ENCODE measurements at regions not wholly inside any gene's neighbourhood (a gene's known extent, or its start where the extent isn't known, plus 50 kb on each side); places are given as distances from the start of the nearest gene placed in this dataset.

DNA sequence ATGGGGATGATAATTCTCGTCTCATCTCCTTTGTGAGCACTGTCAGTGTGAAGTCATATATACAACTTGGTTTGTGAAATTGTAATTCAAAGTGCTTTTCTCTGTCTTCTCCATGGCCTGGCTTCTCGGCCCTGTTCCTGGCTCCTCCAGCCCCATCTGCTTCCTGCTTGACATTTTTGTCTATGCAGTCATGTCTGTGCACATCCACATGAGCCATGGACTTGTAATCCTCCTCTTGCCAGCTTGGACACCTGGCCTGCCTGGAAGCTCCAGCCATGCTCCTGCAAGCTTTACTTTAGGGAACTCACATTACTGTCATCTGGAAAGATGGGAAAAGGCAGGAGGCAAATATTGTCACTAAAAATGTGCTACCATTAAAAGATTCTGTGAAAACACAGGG, 576.0 kb upstream of the DPP6 start:
- H3K4me3 ChIP-seq (ENCODE audit: low read depth, low read length), result no peak overlapping the region
- no peaks in the 10 kb centered on the region for H3K9me3 ChIP-seq (ENCODE audit: control insufficient read depth, insufficient read depth, low read depth, low read length)
- TF ChIP-seq TRIM28 (IDR thresholded peaks at IDR 0.05; ENCODE audit: borderline replicate concordance, low read length), result no peak
- TF ChIP-seq KLF9 (tag by site-specific recombination; IDR thresholded peaks at IDR 0.05; ENCODE audit: low read depth), result no peak
- TF ChIP-seq ZNF629 (tag by site-specific recombination; IDR thresholded peaks at IDR 0.05), result no peak
- no peak for TF ChIP-seq ZNF623 (tag by site-specific recombination; IDR thresholded peaks at IDR 0.05)
- TF ChIP-seq, protein P1, sequence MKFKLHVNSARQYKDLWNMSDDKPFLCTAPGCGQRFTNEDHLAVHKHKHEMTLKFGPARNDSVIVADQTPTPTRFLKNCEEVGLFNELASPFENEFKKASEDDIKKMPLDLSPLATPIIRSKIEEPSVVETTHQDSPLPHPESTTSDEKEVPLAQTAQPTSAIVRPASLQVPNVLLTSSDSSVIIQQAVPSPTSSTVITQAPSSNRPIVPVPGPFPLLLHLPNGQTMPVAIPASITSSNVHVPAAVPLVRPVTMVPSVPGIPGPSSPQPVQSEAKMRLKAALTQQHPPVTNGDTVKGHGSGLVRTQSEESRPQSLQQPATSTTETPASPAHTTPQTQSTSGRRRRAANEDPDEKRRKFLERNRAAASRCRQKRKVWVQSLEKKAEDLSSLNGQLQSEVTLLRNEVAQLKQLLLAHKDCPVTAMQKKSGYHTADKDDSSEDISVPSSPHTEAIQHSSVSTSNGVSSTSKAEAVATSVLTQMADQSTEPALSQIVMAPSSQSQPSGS (tag by site-specific recombination; IDR thresholded peaks at IDR 0.05; ENCODE audit: low read depth), result no peak
- no peak for TF ChIP-seq ZNF37A (tag by site-specific recombination; IDR thresholded peaks at IDR 0.05)
- no peak for TF ChIP-seq KLF17 (tag by site-specific recombination; IDR thresholded peaks at IDR 0.05)
- no peak for TF ChIP-seq PRDM10 (tag by site-specific recombination; IDR thresholded peaks at IDR 0.05)
- no peak for TF ChIP-seq KLF8 (tag by site-specific recombination; IDR thresholded peaks at IDR 0.05)
- TF ChIP-seq ZNF391 (tag by site-specific recombination; IDR thresholded peaks at IDR 0.05; ENCODE audit: borderline replicate concordance, low read depth), result no peak
- no peak for TF ChIP-seq SCRT1 (tag by site-specific recombination; IDR thresholded peaks at IDR 0.05; ENCODE audit: borderline replicate concordance)
- no peak for TF ChIP-seq ZNF768 (tag by site-specific recombination; IDR thresholded peaks at IDR 0.05)
- no peak for TF ChIP-seq ZNF18 (tag by site-specific recombination; IDR thresholded peaks at IDR 0.05)
- no peak overlapping the region for H3K27ac ChIP-seq (ENCODE audit: extremely low read depth, low read depth, low read length)
- ChIA-PET POLR2A (no interaction called here), CTCF (no interaction called here)
- no peaks in the 10 kb centered on the region for H3K4me1 ChIP-seq (ENCODE audit: control insufficient read depth, insufficient read depth, low read length)
- no peaks in the 10 kb centered on the region for H3K36me3 ChIP-seq (ENCODE audit: control insufficient read depth in 2 of 2, insufficient read depth in 1 of 2, low read length in 2 of 2)

DNA sequence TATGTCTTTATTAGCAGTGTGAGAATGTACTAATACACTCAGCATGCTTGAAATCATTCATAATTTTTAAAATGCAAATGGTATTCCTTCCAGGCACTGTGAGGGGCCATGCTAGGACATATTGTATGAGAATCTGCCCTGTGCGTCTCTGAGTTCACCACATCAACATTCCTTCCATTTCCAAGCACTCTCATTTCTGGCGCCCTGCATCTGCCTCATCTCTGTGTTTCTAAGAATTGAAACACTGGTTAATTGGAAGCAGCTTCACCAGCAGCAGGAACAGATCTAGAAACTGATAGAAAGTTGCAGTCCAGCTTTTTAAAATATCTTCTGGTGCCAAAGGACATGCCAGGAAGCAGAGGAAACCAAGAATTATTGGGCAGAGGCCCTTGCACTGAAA, 555.9 kb upstream of the DPP6 start:
- Histone ChIP-seq H3K4me1 (ENCODE audit: control insufficient read depth, insufficient read depth, low read length) (no peaks in the 10 kb centered on the region), H3K36me3 (ENCODE audit: control insufficient read depth in 2 of 2, insufficient read depth in 1 of 2, low read length in 2 of 2) (no peaks in the 10 kb centered on the region), H3K9me3 (ENCODE audit: control insufficient read depth, insufficient read depth, low read depth, low read length) (no peaks in the 10 kb centered on the region), H3K4me3 (ENCODE audit: low read depth, low read length) (no peak overlapping the region), H3K27ac (ENCODE audit: extremely low read depth, low read depth, low read length) (no peak overlapping the region)
- ChIA-PET CTCF (no interaction called here), POLR2A (no interaction called here)
- no peak for TF ChIP-seq ZNF600 (tag by site-specific recombination; IDR thresholded peaks at IDR 0.05)
- no peak for TF ChIP-seq GFI1B (tag by site-specific recombination; IDR thresholded peaks at IDR 0.05)
- TF ChIP-seq ZNF350 (tag by site-specific recombination; IDR thresholded peaks at IDR 0.05), result no peak
- TF ChIP-seq, protein P2, sequence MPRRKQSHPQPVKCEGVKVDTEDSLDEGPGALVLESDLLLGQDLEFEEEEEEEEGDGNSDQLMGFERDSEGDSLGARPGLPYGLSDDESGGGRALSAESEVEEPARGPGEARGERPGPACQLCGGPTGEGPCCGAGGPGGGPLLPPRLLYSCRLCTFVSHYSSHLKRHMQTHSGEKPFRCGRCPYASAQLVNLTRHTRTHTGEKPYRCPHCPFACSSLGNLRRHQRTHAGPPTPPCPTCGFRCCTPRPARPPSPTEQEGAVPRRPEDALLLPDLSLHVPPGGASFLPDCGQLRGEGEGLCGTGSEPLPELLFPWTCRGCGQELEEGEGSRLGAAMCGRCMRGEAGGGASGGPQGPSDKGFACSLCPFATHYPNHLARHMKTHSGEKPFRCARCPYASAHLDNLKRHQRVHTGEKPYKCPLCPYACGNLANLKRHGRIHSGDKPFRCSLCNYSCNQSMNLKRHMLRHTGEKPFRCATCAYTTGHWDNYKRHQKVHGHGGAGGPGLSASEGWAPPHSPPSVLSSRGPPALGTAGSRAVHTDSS (tag by site-specific recombination; IDR thresholded peaks at IDR 0.05), result no peak
- no peak for TF ChIP-seq GLI2 (tag by site-specific recombination; IDR thresholded peaks at IDR 0.05; ENCODE audit: borderline replicate concordance, low read depth)
- TF ChIP-seq, protein P3, sequence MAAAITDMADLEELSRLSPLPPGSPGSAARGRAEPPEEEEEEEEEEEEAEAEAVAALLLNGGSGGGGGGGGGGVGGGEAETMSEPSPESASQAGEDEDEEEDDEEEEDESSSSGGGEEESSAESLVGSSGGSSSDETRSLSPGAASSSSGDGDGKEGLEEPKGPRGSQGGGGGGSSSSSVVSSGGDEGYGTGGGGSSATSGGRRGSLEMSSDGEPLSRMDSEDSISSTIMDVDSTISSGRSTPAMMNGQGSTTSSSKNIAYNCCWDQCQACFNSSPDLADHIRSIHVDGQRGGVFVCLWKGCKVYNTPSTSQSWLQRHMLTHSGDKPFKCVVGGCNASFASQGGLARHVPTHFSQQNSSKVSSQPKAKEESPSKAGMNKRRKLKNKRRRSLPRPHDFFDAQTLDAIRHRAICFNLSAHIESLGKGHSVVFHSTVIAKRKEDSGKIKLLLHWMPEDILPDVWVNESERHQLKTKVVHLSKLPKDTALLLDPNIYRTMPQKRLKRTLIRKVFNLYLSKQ (tag by site-specific recombination; IDR thresholded peaks at IDR 0.05; ENCODE audit: borderline replicate concordance), result no peak
- TF ChIP-seq ZBTB11 (tag by site-specific recombination; conservative IDR thresholded peaks at IDR 0.05; ENCODE audit: low read depth), result no peak
- no peak for TF ChIP-seq ZNF658 (tag by site-specific recombination; IDR thresholded peaks at IDR 0.05)
- no peak for TF ChIP-seq ZNF747 (tag by site-specific recombination; IDR thresholded peaks at IDR 0.05)
